Activated T-cell treated with anti-CD3 and anti-CD28 coated beads, Interleukin-2, amount 50 U/mL, for 1 hour (primary cell): ENCODE measurements at regions not wholly inside any gene's neighbourhood (a gene's known extent, or its start where the extent isn't known, plus 50 kb on each side); places are given as distances from the start of the nearest gene placed in this dataset.

Experiments
- DNase-seq: peaks from one replicate; pipeline ENCODE4 v3.0.0-alpha.2; 2020

- no peak for DNase-seq
Measured at GRCh38 chr14:86654558-86655184, 1124.7 kb downstream of the FLRT2 start.

- DNase-seq: no peak
Measured at GRCh38 chr14:86652526-86652925, 1122.6 kb downstream of the FLRT2 start.

DNA sequence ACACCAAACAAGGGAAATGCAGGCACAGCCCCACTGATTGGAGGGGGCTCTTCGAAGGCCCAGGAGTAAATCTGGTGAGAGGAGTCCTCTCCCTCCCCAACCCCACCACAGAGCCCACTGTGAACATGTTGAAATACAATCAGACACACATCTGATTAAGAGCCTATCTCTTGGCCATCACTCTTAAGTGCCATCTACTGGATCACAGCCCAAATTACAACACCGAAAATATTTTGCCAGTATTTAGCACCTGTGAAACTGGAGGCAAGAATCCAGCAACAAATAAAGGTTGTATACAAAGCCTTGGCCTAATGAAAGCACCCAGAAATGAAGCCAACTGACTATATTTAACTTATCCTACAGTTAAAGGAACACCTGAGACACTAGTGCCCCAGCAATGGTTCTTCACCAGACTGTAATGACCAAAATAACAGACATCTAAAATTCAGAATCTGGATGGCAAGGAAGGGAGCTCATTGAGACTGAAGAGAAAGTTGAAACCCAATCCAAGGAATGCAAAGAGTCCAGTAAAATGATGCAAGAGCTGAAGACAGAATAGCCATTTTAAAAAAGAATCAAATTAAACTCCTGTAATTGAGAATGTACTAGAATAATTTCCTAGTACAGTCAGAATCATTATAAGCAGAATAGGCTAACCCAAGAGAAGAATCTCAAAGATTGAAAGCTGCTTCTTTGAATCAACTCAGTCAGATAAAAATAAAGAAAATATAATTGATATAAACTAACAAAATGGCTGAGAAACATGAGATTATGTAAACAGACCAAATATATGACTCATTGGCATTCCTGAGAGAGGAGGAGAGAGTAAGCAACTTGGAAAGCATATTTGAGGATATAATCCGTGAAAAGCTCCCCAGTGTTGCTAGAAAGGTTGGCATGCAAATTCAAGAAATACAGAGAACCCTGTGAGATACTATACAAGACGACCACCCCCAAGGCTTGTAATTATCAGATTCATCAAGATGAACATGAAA is 1117.0 kb downstream of the FLRT2 start:
- DNase-seq: no peak

GRCh38 chr14:86646125-86646524 is 1116.2 kb downstream of the FLRT2 start:
- DNase-seq: no peak

DNA sequence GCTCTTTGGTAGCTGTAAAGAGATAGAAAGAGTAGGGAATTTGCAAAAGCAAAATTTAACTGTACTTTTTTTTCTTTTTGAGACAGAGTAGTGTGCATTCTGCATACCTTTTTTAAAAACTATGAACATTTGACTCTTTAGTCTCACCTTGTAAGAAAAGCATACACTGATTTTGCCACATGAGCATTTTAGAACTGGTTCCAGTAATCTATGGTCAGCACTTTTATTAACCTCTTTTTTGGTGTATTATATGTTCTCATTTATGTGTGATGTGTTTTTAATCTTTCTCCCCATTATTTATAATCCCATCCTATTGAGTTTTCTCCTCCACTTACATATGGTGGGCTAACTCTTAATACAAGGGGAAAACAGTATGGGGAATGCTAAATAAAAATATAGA is 1111.4 kb downstream of the FLRT2 start:
- DNase-seq: no peak

DNA sequence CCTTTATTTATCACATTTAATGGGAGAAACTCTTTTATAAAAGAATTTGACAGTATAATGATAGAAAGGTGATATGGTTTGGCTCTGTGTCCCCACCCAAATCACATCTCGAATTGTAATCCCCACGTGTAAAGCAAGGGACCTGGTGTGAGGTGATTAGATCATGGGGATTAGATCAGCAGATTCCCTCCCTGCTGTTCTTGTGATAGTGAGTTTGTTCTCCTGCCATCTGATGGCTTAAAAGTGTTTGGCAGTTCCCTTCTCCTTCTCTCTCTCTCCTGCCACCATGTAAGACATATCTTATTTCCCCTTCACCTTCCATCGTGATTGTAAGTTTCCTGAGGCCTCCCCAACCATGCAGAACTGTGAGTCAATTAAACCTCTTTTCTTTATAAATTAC is 1110.3 kb downstream of the FLRT2 start:
- no peak for DNase-seq

- no peak for DNase-seq
Measured at GRCh38 chr14:86639666-86640065, 1109.7 kb downstream of the FLRT2 start.

DNA sequence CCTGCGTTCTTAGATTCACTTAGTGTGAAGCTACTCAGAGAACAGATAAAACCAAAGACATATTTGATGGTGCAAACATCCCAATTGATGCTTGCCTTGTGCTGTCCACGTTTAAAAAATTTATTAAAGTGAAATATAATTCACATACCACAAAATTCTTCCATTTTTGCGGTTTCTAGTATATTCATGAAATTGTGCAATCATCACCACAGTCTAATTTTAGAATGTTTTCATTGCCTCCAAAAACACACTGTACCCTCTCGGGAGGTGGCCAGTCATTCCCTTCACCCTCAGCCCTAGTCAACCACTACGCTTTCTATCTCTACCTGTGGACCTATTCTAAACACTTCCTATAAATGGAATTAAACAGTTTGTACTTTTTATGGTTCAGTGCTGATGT is 1109.2 kb downstream of the FLRT2 start:
- no peak for DNase-seq

- no peak for DNase-seq
Measured at GRCh38 chr14:86627080-86627479, 1097.1 kb downstream of the FLRT2 start.

DNA sequence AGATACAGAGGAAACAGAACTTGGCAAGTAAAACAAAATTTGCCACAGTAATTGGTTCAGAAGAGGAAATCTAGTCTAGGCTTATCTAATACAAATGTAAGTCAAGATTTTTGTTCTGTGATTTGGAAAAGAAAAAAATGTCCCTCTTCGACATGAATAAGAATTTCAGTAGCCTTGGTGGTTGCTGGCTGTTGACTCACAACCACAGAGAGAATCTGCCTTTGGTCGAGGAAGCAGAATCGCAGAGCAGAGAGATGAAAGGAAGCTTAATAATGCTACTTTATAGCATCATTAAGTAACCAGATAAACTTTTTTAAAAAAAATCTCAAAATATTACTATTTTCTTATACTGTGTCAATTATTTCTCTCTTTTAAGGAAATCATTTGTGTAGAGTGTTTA is 1096.6 kb downstream of the FLRT2 start:
- DNase-seq: no peak

GRCh38 chr14:86625637-86626036 is 1095.7 kb downstream of the FLRT2 start:
- DNase-seq: no peak

DNA sequence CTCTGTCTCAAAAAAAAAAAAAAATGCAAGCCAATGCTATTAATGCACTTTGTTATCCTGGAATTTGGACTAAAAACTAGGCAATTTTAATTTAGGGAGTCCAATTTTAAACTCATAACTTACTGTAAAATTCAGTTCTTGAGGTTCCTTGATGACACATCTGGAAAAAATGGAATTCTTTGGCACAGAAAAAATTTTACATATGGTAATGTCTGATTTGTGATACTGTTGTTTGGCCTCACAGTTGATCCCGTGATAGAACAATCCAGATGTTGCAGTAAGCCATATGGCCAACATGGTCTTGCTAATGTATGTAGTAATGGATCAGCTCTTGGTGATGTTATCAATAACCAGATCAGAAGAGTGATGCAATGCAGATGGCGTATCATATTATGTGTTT is 1089.8 kb downstream of the FLRT2 start:
- DNase-seq: no peak

- no peak for DNase-seq
Measured at GRCh38 chr14:86613786-86614185, 1083.8 kb downstream of the FLRT2 start.

DNA sequence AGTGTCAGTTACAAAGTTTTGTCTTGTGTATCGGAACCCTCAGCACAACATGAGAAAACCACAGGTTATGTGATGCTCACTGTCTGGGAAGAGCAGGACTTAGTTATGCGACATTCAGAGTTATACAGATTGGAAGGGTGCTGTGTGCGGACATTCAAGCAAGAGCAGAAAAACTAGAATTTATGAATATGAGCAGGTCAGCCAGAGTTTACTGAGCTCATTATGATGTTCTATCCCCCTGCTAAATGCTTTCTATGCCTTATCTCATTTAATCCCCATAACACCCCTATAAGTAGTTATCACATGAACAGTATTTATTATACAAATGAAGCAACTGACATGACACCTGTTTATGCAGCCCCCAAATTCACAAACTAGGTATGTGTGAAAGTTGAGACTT is 1083.2 kb downstream of the FLRT2 start:
- no peak for DNase-seq

- no peak for DNase-seq
Measured at GRCh38 chr14:86604561-86604960, 1074.6 kb downstream of the FLRT2 start.

DNA sequence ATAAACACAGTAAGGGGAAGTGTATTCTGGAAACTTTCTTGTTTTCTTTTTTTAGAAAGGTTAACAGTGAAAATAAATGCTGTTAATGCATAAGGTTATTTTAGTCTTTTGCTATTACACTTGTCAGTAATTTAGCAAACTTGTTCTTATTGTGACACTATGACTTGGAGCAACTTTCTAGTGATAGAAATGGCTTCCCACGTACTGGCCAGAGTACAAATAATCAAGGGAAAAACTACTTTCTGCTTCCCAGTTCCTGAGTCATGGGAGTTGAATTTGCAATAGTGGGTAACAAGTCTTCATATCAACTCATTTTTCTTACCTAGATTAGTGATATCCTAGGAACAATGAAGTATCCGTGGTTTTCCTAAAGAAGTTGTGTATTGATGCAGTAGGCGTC is 1072.3 kb downstream of the FLRT2 start:
- no peak for DNase-seq

DNA sequence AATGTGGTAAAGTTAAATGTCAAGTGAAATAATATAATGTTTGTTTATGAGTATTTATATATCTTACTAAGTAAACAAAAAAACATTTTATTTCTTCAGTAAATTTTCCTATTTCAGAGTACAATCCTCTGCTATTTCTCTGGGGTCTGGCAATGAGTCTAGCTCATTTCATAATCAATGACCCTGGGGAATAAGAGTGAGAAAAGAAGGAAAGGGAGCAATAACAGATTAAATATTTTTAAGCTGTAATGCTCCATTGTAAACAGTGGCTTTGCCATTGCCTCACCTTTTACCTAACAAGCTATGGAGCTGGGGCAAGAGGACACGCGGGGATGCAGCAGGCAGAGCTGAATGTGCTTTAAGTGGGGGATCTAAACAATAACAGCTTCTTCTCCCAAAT is 1071.9 kb downstream of the FLRT2 start:
- no peak for DNase-seq

DNA sequence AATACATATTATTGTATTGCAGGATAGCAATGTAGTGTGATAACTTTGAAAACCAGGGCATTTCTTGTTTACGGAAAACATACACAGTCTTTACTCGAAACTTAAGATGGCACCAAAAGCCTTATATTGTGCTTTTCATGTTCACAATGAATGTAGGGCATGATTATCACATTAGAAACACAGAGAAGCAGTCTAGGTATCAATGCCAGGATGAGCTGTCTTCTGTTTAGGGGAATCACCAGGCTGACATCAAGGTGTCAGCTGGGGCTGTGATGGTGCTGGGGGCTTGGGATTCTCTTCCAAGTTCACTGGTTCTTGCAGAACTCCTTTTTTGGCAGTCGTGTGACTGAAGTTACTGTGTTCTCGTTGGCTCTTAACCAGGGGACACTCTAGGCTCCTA is 1067.3 kb downstream of the FLRT2 start:
- no peak for DNase-seq

GRCh38 chr14:86596024-86596423 is 1066.1 kb downstream of the FLRT2 start:
- DNase-seq: no peak

GRCh38 chr14:86575141-86575540 is 1045.2 kb downstream of the FLRT2 start:
- DNase-seq: no peak

DNA sequence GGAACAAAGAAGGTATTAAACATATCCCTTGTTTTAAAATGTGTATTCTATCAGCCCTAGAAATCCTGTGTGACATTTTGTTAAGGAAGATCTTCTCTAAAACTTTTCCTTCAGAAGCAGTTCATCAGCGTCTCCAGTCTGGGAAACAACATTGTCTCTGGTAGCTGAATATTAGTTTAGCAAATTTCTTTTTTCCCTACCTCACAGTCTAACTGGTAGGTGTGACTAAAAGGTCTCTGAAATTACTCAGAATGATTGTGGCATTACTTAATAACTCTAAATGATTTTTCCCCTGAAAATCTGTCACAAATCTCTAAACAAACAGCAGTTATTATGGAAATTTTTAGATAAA is 1044.8 kb downstream of the FLRT2 start:
- DNase-seq: no peak

DNA sequence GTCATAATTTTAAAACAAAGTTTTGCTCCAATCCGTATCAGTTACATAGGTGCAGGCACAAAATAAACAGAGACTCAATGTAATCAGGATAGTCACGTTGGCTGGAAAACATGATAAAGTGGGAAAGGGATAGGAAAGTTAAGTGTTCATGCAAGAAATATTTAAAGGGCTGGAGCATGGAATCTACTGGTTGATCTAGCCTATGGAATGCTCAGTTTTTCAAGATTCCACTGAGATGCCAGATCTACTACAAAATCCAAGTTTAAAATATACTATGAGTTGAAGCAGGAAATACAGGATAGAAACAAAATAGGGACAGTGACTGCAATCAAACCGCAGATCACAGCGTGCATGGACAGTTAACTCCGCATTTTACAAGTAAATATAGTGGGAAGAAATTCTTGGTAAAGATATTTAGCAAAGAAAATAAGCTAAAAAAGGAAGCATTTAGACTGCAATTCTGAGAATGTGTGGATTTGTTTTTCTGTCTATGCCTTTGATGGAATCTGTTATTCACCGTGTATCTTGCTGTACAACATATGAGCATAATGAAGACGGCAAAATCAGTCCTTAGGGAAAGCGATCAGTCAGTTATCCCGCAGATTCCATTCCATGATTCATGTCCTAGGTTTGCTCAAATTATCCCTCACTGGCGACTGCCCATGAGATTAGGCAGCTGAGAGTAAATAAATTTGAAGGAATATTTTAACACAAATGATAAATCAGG is 1044.3 kb downstream of the FLRT2 start:
- DNase-seq: no peak

- no peak for DNase-seq
Measured at GRCh38 chr14:86570371-86570770, 1040.4 kb downstream of the FLRT2 start.

GRCh38 chr14:86543521-86543920 is 1013.6 kb downstream of the FLRT2 start:
- no peak for DNase-seq
